Fibroblast of the aortic adventitia (primary cell): ENCODE measurements at regions not wholly inside any gene's neighbourhood (a gene's known extent, or its start where the extent isn't known, plus 50 kb on each side); places are given as distances from the start of the nearest gene placed in this dataset.

Source experiments
- DNase-seq: peaks from one replicate; pipeline ENCODE4 v3.0.0-alpha.2; 2010; ENCODE audit warnings: low read depth
- H3K4me3 ChIP-seq: 2 replicates; pipeline ENCODE4 v1.5.1; 2011; ENCODE audit warnings: low read depth, mild to moderate bottlenecking, control low read depth, low read length, moderate library complexity
- CTCF ChIP-seq: IDR thresholded peaks from 2 replicates; pipeline ENCODE4 v1.5.1; 2011; ENCODE audit warnings: mild to moderate bottlenecking, low read length, control low read depth, inconsistent platforms; ENCODE audit not compliant: insufficient read depth

GRCh38 chr2:107174171-107174570, 288.2 kb upstream of the ST6GAL2 start:
- no peak overlapping the region for H3K4me3 ChIP-seq
- TF ChIP-seq CTCF, result no peak
- DNase-seq, result no peak

- no peak overlapping the region for H3K4me3 ChIP-seq
- DNase-seq, result no peak
- TF ChIP-seq CTCF, result no peak
Observed at GRCh38 chr2:107182981-107183380, 297.0 kb upstream of the ST6GAL2 start.

- no peak overlapping the region for H3K4me3 ChIP-seq
- DNase-seq, result no peak
- TF ChIP-seq CTCF, result no peak
Observed at GRCh38 chr2:107187870-107188269, 301.9 kb upstream of the ST6GAL2 start.

GRCh38 chr2:107195631-107196030, 309.7 kb upstream of the ST6GAL2 start:
- DNase-seq, result no peak
- H3K4me3 ChIP-seq, result no peak overlapping the region
- no peak for TF ChIP-seq CTCF

- DNase-seq, result no peak
- TF ChIP-seq CTCF, result no peak
- no peak overlapping the region for H3K4me3 ChIP-seq
Observed at GRCh38 chr2:107197594-107198294, 311.8 kb upstream of the ST6GAL2 start.

GRCh38 chr2:107202962-107203591, 317.1 kb upstream of the ST6GAL2 start:
- no peak overlapping the region for H3K4me3 ChIP-seq
- TF ChIP-seq CTCF, result no peak

More at GRCh38 chr2:107202962-107203591, 317.1 kb upstream of the ST6GAL2 start:
- no peak for DNase-seq
